SU-DHL-6 (cell line): ENCODE measurements at regions not wholly inside any gene's neighbourhood (a gene's known extent, or its start where the extent isn't known, plus 50 kb on each side); places are given as distances from the start of the nearest gene placed in this dataset.

ENCODE experiments used
- CTCF ChIP-seq: fragments of 200-600 bp; sonication (generic); IDR thresholded peaks from one replicate; pipeline ENCODE4 v1.5.1; 2017; ENCODE audit warnings: antibody characterized with exemption, mild to moderate bottlenecking, low read length, moderate library complexity; ENCODE audit not compliant: insufficient read depth, poor library complexity, severe bottlenecking
- EZH2phosphoT487 ChIP-seq: fragments of 200-600 bp; sonication (generic), shearing (Covaris generic); conservative IDR thresholded peaks from 2 replicates; pipeline ENCODE4 v1.6.1; 2018; ENCODE audit warnings: mild to moderate bottlenecking, antibody characterized with exemption, low read length, moderate library complexity, mixed read lengths

- TF ChIP-seq CTCF (no peak), EZH2phosphoT487 (no peak)
Observed at GRCh38 chr18:42181474-42181873, 226.4 kb downstream of the PIK3C3 start.
